GM21526 (cell line): ENCODE measurements at regions not wholly inside any gene's neighbourhood (a gene's known extent, or its start where the extent isn't known, plus 50 kb on each side); places are given as distances from the start of the nearest gene placed in this dataset.
A peak's percentile ranks its signal among the peaks of the same experiment; 100 is the strongest.

Experiments used
- ATAC-seq: cut with Tn5 transposase; IDR thresholded peaks from one replicate; pipeline ENCODE4 v1.9.1; 2021; ENCODE audit warnings: moderate library complexity; ENCODE audit not compliant: unreplicated experiment, low FRiP score

GRCh38 chr6:14246876-14247275 is 129.3 kb downstream of the CD83 start:
- no peak for ATAC-seq

DNA sequence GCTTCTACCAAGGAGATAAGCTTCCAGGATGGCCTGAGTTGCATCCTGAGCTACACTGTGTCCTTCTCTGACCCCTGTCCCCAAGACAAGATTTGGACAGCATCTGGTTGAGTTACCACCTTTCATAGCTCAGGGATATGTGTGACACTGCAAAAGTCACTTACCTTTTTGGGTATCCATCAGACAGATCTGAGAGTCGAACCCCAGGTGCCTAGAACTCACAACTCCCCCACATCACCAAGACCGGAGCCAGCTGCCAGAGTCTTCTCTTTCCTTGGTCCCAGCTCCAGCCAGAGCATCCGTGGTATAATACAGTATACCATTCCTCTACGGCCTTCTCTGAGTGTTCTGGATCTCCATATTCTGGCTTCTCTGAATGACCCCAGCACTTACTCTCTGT is 133.0 kb downstream of the CD83 start:
- no peak for ATAC-seq

GRCh38 chr6:14252271-14252850 is 134.8 kb downstream of the CD83 start:
- no peak for ATAC-seq

GRCh38 chr6:14254505-14254904 is 136.9 kb downstream of the CD83 start:
- peak; percentile 91 for ATAC-seq

GRCh38 chr6:14255916-14256315 is 138.3 kb downstream of the CD83 start:
- ATAC-seq, result no peak

- ATAC-seq, result no peak
Measured at GRCh38 chr6:14258117-14258516, 140.5 kb downstream of the CD83 start.

- no peak for ATAC-seq
Measured at GRCh38 chr6:14258695-14259593, 141.4 kb downstream of the CD83 start.

DNA sequence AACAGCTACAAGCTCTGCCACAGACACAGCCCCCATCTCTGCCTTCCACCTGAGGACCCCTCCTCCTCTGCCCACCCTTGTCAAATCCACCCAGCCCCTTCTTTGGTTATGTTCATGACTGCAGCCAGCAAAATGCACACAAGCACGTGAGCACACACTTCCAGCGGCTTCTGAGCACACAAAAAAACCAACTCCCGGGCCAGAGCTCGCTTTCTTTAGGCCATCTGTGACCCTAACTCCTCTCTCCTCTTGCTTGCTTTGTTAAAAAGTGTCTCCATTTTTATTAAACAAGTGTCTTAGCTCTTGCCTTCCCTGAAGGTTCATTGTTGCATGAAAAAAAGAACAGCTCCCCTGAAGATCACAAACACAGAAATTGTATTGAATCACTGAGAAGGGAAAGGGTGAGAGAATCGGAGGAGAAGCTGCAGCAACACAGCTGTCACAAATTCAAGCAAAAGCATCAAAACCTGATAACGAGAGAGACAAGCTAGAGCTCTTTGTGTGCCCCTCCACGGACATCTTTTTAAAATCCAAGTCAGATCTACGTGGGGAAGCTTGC is 142.1 kb downstream of the CD83 start:
- no peak for ATAC-seq

GRCh38 chr6:14260839-14261238 is 143.3 kb downstream of the CD83 start:
- ATAC-seq, result no peak

- ATAC-seq, result no peak
Measured at GRCh38 chr6:14263881-14264424, 146.4 kb downstream of the CD83 start.

- ATAC-seq, result no peak
Measured at GRCh38 chr6:14265049-14266021, 147.8 kb downstream of the CD83 start.

DNA sequence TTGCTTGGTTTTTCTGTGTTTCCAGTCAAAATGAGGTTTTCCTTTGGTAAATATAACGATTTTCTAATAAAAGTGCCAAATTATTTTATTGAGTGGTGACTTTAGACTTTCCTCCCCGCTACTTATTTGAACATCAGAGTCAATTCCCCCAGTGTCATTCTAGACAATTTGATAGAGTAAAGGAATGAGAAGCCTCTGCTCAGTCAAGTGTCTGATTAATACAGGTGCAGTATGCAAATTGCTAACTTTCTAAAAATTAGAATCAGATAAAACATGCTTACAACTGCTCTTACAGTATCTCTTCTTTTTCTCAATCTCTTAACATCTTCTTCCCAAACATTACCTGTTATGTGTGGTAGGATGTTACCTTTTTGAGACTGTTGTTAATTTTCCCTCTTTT is 148.7 kb downstream of the CD83 start:
- no peak for ATAC-seq

DNA sequence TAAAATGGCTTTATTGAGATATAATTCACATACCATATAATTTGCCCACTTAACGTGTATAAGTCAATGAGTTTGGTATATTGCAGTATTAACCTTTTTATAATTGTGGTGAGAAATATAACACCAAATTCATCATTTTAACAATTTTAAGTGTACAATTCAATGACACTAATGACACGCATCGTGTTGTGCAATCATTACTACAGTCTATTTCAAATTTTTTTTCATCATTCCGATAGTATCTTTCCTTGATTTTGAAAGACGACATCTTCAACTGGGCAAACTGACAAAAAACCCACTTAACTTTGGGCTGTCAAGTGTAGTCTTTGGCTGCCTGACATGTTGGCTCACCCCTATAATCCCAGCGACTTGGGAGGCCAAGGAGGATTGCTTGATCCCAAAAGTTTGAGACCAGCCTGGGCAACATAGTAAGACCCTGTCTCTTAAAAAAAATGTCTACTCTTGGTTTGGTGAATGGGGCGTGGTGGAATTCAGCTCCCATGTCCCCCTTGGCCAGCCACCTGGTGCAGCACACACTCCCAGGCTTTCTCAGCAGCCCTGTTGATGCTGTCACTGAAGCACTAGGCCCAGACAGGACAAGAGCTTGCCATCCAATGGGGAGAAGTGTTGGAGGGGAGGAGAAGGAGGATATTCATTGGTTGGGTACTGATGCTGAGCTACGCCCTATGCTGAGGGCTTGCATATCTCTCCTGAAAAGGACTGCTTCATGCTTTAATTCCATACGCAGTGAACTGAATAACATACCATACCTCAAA is 150.5 kb downstream of the CD83 start:
- no peak for ATAC-seq

- no peak for ATAC-seq
Measured at GRCh38 chr6:14269436-14269835, 151.9 kb downstream of the CD83 start.

- ATAC-seq, result no peak
Measured at GRCh38 chr6:14270142-14270893, 152.7 kb downstream of the CD83 start.

DNA sequence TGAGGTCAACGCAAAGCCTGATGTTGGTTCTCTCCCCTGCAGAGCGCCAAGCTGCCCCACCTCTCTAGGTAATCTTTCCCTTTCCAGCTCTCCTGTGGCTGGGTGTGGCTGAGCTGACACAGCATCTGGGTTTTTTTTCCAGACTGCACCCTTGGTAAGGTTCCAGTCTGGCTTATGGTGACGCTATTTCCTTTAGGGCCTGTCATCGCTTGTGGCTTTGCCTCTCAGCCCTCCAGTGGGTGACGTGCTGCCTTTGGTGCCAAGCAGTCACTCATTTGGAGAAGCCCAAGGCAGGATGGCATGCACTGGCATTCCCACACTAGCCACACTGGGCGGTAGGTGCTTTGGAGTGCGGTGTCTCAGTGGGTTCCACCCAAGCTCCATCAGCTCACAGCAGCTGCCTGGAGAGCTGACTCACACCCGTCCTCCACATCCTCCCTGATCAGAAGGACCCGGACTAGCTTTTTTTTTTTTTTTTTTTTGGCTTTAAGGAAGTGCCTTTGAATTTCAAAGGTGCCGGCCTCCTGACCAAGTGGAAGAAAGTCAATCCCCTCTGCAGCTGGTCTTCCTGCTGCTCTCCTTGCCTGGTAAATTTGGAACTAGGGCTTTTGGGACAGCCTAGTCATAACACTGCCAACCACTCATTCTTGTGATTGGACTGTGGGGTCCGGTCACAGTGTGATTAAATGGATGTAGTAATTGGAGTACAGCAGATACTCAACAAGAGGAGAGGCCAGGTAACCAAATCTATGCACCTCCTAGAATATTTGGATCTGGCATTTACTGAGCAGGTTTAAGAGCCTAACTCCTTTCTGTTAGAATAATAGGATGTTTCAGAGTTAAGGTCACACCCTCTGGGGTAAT is 153.6 kb downstream of the CD83 start:
- no peak for ATAC-seq

DNA sequence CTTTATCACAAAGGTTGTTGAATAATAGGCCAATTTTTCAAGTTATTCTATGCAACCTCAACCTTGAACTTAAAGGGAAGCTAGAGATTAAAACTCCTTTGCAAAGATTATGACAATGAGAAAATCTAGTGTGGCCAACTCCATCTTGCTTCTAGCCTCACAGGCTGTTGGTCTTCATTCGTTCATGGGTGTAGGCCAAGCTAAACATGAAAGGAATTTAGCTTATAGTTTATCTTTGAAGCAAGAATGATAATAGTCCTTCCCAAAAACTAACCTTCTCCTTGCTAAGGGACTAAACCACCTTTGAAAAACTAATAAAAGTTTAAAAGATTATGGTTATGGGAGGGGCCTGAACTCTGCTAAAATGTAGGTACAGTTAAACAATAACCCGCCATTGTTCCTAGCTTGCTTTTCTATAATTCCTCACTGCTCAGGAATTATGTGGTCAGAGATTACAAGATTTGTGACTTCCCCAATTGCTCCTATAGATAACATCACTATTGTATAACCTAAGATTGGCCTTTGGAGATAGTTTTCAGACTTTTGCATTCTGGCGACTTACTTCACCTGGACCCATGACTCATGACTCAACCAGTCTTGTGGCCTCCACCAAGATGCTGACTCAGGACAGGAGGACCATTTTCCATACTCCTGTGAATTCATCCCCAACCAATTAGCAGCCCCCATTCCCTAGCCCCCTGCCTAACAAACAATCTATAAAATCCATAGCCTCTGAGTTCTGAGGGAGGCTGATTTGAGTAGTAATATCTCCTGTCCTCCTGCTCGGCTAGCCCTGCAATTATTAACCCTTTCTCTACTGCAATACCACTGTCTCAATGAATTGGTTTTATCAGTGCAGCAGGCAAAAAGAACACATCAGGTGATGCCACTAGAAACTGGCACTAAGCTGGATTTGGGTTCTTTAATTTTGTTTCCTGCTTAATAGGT is 154.5 kb downstream of the CD83 start:
- no peak for ATAC-seq
